ENCODE measurements at regions not wholly inside any gene's neighbourhood (a gene's known extent, or its start where the extent isn't known, plus 50 kb on each side); places are given as distances from the start of the nearest gene placed in this dataset.

DNA sequence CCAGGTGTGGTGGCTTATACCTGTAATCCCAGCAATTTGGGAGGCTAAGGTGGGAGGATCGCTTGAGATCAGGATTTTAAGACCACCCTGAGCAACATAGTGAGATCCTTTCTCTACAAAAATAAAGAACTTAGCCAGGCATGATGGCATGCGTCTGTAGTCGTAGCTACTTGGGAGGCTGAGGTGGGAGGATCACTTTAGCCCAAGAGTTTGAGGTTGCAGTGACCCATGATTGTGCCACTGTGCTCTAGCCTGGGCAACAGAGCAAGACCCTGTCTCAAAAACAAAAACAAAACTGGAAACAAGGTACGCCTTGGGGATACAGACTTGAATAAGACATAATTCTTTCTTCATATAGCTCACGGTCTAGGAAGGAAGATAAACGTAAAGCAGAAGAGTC lies 63.1 kb upstream of the GRAMD1B start:
- no peak overlapping the region for H3K4me3 ChIP-seq (ENCODE audit: low read depth, low read length)
- TF ChIP-seq, protein P1, sequence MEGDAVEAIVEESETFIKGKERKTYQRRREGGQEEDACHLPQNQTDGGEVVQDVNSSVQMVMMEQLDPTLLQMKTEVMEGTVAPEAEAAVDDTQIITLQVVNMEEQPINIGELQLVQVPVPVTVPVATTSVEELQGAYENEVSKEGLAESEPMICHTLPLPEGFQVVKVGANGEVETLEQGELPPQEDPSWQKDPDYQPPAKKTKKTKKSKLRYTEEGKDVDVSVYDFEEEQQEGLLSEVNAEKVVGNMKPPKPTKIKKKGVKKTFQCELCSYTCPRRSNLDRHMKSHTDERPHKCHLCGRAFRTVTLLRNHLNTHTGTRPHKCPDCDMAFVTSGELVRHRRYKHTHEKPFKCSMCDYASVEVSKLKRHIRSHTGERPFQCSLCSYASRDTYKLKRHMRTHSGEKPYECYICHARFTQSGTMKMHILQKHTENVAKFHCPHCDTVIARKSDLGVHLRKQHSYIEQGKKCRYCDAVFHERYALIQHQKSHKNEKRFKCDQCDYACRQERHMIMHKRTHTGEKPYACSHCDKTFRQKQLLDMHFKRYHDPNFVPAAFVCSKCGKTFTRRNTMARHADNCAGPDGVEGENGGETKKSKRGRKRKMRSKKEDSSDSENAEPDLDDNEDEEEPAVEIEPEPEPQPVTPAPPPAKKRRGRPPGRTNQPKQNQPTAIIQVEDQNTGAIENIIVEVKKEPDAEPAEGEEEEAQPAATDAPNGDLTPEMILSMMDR (IDR thresholded peaks at IDR 0.05; ENCODE audit: borderline replicate concordance, insufficient read depth, low read depth, low read length): no peak

DNA sequence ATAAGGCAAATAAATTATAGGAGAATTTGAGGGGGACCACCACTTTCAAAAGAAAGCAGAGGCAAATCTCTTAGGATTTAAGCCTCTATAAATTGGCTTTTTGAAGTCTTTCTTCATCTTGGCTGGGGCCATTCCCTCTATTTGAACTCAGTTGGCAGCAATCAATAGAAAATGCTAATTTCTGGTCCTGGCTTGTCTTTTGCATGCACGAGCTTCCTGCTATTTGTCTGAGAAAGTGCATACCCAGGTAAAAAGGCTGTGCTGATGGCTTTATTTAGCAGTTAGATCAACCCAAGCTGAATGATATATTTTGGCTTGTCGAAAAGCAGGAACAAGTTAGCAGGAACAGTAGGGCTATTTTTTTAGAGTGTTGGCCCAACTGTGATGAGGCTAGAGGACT lies 64.1 kb upstream of the GRAMD1B start:
- no peak overlapping the region for H3K4me3 ChIP-seq (ENCODE audit: low read depth, low read length)
- TF ChIP-seq, protein P1 (IDR thresholded peaks at IDR 0.05; ENCODE audit: borderline replicate concordance, insufficient read depth, low read depth, low read length): no peak

DNA sequence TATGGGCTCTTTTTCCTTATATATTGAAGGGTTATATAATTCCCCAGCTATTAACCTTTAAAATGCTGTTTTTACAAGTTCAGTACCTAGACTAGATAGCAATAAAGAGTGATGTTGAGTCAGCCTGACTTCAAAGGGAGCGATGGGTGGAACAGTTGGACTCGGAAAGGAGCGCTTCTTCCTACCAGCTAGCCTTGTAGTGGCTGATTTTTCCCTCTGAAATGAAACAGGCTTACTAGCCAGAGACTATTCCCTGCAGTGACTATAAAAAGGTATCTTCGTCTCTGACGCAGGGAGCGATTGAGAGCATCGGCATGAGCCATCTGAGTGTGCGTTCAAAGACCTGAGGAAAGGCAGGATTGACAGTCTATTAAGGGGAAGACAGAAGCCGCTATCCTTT lies 66.0 kb upstream of the GRAMD1B start:
- TF ChIP-seq, protein P1 (IDR thresholded peaks at IDR 0.05; ENCODE audit: borderline replicate concordance, insufficient read depth, low read depth, low read length): no peak
- no peak overlapping the region for H3K4me3 ChIP-seq (ENCODE audit: low read depth, low read length)

DNA sequence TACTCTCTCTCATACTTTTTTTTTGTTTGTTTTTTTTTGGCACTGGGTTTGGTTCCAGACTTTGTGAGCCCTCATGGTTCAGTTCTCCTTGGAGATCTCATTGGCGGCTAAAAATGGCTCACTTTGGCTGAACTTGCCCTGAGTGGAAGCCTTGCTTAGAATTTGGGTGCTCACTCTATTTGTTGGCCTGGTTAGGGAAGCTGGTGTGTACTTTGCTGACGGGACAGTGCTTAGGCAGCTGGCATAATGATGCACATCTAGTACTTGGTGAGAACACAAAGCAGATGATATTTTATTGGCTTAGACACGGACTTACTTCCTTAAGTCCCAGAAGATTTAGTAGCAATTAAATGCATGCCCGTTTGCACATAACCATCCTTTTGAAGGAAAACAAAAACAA lies 66.5 kb upstream of the GRAMD1B start:
- no peak overlapping the region for H3K4me3 ChIP-seq (ENCODE audit: low read depth, low read length)
- TF ChIP-seq, protein P1 (IDR thresholded peaks at IDR 0.05; ENCODE audit: borderline replicate concordance, insufficient read depth, low read depth, low read length): no peak

DNA sequence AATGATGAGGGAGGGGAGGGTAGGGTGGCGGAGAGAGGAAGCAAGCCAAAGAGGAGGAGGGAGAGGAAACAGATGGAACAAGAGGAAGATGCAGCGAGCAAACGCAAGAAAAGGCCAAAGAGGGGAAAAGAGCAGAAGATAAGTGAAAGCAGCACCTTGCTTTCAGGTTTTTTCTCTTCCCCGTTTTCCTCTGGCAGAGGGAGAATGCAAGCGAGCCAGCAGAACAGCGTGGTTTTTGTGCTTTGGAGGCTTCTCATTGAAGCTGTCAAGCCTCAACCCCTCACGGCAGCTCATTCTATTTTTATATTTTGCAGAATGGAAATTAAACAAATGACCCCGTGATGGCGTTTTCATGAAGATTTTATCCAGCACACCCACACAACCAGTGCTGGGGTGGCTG lies 67.1 kb upstream of the GRAMD1B start:
- no peak overlapping the region for H3K4me3 ChIP-seq (ENCODE audit: low read depth, low read length)
- TF ChIP-seq, protein P1 (IDR thresholded peaks at IDR 0.05; ENCODE audit: borderline replicate concordance, insufficient read depth, low read depth, low read length): no peak

DNA sequence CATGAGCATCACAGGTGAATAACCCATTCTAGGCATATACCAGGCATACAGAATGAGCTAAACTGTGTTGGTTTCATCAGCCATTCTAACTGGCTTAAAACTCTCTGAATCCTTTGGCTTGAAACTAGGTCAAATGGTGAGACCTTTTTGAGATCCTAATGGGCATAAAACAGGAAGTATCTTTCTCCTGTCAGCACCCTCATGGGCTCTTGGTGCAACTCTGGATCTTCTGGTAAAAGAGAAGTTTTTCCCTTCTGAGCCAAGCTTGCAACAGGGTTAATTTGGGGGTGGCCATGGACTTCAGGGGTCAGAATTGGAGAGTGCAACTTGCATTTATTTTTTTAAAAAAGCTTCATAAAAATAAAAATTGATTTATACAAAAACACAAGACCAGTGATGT lies 67.9 kb upstream of the GRAMD1B start:
- TF ChIP-seq, protein P1 (IDR thresholded peaks at IDR 0.05; ENCODE audit: borderline replicate concordance, insufficient read depth, low read depth, low read length): no peak

DNA sequence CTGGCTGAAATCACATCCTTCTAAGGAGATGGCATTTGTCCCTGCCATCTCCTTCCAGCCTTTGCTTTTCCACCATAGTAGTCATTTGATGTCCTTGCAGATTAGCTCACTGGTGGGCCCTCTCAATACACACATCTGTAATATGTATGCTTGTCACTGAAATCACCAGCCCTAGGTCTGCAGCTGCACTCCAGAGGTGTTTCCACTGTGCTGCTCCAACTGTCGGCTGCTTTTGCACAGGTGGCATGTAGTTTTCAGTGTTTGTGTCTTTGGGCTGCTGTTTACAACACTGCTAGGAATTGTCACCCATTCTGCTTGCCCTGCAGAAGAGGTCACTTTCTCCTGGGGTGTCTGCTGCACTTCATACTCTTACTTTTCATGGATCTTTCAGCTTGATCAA lies 69.0 kb upstream of the GRAMD1B start:
- TF ChIP-seq, protein P1 (IDR thresholded peaks at IDR 0.05; ENCODE audit: borderline replicate concordance, insufficient read depth, low read depth, low read length): no peak
- no peak overlapping the region for H3K4me3 ChIP-seq (ENCODE audit: low read depth, low read length)

More for the DNA sequence above, 67.9 kb upstream of the GRAMD1B start:
- H3K4me3 ChIP-seq (ENCODE audit: low read depth, low read length): no peak overlapping the region
